GM19240 (cell line): ENCODE measurements at regions not wholly inside any gene's neighbourhood (a gene's known extent, or its start where the extent isn't known, plus 50 kb on each side); places are given as distances from the start of the nearest gene placed in this dataset.

Experiments used
- DNase-seq: peaks from one replicate; pipeline ENCODE4 v3.0.0; 2011; ENCODE audit warnings: low spot score; ENCODE audit not compliant: insufficient read length

GRCh38 chr14:99003646-99004045 is 268.4 kb downstream of the BCL11B start:
- DNase-seq: no peak

DNA sequence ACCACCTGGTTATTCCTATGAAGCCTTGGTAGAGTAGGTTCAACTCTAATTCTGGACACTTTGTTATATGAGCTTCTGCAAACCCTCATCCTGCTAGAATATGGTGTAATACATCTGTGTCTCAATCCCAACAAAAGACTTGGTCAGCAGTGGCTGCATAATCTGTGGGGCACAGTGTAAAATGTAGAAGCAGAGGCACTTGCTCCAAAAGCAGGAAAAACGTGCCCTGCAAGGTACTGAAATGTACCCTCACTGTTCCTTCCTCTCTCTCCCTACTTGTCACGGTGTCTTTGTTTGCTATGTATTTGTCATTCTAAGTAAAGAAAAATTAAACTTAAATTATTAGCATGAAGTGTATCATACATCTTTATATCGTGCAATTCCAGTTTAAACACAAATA is 267.9 kb downstream of the BCL11B start:
- DNase-seq: no peak

DNA sequence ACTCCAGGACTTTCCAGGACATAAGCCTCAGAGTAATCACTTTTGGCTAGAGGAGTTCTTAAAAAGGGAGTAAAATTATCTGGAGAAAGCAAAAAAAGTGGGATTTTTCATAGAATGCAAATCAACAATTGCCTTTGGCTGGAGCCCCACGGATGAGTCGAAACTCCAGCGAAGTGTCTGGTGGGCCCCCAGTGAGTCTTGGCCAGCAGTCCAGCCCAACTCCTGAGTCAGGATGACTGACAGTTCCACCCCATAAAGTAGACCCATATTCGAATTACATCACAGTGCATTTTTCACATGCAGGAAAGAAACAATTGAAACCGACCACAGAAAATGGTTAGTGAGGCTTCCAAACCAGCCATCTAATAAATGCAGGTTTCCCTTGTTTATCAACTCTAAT is 265.7 kb downstream of the BCL11B start:
- no peak for DNase-seq

DNA sequence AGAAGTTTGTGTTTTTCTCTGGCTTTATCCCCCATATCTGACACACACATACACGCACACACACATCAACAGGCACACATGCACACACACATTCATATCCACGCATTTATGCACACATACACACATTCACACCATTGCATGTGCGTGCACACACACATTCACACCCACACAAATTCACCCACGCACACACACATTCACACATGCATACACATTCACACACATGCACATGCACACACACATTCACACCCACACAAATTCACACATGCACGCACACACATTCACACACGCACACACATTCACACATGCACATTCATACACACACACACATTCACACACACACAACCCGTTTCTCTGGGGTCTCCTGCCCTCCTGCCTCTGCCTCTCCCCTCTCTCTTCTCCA is 264.2 kb downstream of the BCL11B start:
- no peak for DNase-seq

DNA sequence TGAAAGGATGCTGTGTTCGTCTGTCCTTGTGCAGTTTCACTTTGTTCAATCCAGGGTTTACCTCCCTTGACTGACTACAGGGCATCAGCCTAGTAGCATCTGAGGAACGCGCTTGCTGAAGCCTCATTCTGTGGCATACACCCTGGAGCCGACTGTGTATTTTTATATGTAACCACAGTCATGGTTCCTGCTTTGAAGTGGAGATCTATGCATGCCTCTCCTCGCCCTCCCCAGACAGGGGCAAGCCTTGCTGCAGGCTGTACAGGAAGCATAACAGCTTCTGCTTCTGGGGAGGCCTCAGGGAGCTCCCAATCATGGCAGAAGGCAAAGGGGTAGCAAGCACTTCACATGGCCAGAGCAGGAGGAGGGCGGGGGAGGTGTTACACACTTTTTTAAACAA is 262.1 kb downstream of the BCL11B start:
- DNase-seq: no peak

DNA sequence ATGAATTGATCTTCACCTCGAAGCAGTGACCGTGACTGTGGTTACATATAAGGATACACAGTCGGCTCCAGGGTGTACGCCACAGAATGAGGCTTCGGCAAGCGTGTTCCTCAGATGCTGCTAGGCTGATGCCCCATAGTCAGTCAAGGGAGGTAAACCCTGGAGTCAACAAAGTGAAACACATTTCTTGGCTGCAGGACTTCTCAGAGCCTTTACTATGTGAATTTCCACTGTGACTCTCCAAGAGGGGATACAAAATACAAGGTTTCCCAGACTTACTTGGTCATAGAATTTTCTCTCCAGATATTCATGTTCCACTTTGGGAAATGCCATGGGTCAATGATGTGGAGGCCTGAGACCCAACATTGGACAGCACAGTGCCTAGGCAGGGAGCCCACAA is 260.6 kb downstream of the BCL11B start:
- DNase-seq: no peak

- DNase-seq: no peak
Observed at GRCh38 chr14:99012703-99013102, 259.3 kb downstream of the BCL11B start.

DNA sequence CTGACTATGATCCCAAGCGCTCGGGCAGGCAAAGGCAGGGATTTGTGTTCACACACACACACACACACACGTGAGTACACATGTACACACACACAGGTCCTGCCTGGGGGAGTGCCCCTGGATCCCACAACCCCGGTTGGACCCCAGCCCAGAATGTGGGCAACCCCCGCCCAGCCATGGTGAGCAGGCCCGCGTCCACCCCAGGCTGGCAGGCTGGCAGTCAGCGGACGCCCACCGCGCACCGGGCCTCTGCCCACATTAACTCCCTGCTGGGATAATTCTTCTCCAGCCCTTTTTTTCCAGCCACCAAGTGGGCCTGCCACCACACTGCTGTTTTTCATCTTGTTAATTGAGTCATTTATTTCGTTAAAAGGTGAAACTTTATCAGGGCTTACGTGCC is 256.2 kb downstream of the BCL11B start:
- no peak for DNase-seq

DNA sequence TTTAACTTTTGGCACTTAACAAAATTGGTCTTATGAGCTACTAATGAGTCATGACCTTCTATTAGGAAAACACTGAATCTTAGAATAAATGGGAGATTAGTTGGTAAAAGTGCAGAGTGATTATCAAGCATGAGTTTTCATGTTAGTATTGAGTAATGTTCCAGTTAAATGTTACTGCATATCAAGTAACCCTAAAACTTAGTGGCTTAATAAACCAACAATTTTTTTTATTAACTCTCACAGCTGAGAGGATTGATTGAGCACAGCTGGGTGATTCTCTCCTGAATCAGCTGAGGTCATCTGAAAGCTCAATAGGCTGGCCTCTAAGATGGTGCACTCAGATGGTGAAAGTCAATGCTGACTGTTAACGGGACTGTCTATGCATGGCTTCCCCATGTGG is 248.6 kb downstream of the BCL11B start:
- DNase-seq: no peak

- DNase-seq: no peak
Observed at GRCh38 chr14:99024926-99025325, 247.1 kb downstream of the BCL11B start.

DNA sequence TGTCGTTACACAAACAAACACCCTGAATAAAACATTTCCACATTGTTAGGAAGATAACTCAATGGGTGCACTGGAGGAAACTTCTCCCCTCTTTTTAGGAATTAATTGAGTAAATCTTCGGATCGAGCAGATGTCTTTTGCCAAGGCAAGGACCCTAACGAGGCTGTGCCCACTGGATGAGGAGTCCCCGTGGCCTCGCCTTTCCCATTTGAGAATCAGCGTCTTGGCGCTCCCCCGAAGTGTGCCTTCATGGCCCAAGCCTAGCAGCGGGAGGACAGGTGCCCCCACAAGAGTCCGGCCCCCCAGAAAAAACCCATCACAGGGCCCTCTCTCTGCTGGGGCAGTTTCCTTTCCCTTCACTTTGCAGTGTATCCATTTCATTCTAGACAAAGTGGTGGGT is 246.6 kb downstream of the BCL11B start:
- no peak for DNase-seq

DNA sequence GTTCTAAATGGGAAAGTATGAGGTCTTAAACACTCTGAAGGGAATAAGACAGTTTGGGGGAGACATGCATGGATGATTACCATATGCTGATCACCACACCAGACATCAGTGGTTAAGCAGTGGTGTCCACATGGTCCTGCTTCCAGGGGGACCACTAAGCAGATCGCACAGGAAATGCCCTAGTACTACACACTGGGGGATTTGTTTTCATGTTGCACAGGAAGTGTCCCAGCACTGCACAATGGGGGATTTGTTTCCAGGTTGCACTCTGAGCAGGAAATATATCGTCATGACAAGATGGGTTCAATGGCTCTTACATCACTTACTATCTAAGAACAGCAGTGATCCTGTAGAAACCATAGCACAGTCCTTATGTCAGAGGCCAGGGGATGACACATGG is 245.5 kb downstream of the BCL11B start:
- DNase-seq: no peak

- DNase-seq: no peak
Observed at GRCh38 chr14:99028041-99028440, 244.0 kb downstream of the BCL11B start.

- no peak for DNase-seq
Observed at GRCh38 chr14:99028521-99028920, 243.5 kb downstream of the BCL11B start.

DNA sequence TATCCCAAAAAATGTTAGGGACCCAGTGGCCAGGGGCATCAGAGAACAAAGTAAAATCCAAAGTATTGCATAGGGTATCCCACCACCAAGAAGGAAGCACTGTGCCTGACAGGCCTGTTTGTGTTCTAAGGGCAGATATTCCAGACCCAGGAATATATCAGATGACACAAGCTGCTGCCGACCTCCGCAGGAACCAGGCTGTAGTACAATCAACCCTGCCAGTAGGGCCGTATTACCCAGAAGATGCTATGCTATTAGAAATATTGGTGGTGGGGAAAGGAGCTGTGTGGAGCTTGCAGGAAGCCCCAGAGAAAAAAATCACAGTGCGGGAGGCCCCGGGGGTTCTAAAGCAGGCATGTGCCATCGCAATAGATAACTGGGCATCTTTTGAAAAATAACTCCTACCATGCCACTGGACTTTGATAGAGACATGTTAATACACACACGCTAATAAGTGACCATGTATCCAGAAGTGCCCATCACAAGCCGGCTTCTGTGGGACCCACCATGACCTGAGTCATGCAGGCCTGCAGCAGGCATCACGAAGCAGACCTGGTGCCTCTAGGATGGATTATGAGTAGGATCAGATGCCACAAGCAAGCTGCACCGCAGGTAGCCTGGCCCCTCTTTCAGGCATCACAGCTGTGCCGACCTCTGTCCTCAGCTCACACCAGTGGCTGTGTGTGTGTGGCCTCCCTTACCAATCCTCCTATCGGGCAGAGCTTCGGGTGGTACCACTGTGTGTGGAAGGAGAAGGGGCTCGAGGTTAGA is 242.7 kb downstream of the BCL11B start:
- no peak for DNase-seq

- DNase-seq: no peak
Observed at GRCh38 chr14:99029916-99030305, 242.1 kb downstream of the BCL11B start.

DNA sequence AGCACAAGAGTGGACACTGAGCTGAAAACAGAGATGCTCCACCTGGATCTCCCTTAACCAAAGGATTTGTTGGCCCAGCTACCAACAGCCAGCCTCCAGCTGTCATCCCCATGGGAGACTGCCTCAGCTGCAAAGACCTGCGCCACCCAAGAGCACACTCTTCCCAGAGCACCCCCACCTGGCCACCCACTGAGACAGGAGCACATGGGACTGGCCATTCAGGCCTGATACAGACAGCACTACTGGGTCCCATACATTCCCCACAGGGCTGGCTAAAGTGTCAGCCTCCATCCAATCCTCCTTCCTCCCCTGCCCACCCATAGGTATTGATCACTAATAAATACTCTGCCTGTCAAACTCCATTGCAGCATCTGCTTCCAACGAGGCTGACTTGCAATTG is 241.5 kb downstream of the BCL11B start:
- DNase-seq: no peak

DNA sequence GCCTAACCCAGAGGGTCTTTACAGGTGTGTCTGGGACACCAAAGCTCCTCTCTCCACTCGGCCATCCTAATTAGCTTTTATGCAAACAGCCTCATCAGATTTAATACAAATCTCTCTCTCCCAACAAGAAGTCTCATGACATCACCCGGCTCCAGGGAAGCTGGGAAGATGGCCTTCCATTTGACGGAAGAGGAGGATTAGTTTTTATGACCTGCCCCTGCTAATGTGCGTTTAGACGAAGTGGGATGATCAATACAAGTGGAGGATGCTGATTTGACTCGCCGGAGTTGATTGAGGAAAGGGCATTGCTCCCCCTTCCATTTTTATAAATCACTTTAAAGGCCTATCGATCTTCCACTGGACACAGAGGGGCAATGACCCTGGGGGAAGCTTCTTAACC is 239.2 kb downstream of the BCL11B start:
- no peak for DNase-seq

DNA sequence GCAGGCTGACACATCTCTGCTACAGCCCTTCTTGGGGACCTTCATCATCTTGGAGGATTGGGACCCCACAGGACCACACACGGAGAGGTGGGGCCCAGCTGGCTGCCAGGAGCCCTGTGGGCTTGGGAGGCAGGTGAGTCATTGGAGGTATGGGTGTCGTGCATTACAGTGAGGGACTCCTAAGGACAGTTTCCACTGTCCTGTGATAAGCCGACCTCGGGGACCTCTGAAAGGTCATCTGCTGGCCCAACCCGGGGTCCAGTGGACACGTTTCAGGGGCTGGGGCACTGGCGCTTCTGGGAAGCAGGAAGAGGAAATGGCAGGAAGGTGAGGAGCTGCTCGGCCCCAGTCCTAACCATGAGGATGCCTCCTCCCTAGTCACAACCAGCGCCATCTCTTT is 238.0 kb downstream of the BCL11B start:
- no peak for DNase-seq

GRCh38 chr14:99034711-99035171 is 237.3 kb downstream of the BCL11B start:
- no peak for DNase-seq

DNA sequence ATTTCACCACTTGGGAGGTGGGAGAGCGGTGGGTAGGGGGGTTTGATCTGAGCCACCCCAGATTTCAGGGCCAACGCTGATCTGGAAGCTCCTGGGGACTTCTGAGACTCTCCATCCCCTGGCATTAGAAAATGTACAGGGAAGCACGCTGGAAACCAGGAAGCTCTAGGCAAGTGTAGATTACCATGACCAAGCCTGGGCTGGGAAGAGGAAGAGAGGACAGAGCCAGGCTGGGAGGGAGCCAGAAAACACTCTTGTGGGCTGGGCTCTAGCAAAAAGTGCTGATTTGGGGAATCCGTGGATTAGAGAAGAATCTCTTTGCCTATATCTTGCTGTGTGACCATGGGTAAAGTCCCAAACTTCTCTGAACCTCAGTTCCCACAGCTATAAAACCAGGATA is 236.7 kb downstream of the BCL11B start:
- DNase-seq: no peak

GRCh38 chr14:99035712-99036610 is 236.0 kb downstream of the BCL11B start:
- no peak for DNase-seq
